ENCODE measurements at regions not wholly inside any gene's neighbourhood (a gene's known extent, or its start where the extent isn't known, plus 50 kb on each side); places are given as distances from the start of the nearest gene placed in this dataset.

- DNase-seq = no peak
Measured at GRCh38 chr21:35324372-35325220, 275.5 kb upstream of the RUNX1 start.

GRCh38 chr21:35323947-35324346, 274.8 kb upstream of the RUNX1 start:
- DNase-seq = no peak

DNA sequence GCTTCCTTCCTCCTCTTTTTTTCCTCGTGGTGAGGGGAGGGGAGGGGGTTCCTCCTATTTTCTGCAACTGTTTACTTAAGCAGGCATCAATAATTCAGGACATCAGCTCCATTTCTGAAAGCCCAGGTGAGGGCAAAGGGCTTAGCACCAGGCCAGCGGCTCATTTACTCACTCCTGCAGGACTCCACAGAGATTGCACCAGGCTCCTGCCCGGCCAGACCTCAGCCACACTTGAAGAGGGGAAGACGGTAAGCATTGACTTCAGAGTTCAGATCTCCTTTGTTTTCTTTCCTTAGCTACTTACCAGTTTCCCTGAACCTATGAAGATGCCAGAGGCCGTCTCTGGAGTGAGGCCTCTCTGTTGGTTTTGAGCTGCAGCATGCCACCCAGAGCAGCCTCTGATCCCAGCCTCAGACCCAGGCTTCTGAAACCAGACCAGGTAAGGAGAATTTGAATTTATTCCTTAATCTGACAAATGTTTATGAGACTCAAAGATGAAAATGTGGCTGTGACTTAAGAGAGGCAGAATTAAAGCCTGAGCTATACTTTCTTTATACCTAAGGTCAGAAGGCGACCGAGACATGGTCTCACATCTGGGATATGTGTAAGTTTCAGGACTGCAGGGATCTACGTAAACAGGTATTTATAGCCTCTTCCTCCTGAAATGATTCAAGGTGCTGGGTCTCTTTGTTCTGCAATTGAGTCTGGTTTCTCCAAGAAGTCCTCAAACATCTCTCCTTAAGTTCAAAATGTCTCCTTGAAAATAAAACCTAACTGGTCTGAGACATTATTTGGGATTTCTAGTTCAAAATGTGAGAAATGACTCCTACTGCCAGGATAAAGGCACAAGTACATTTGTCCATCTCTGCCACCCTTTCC, 272.5 kb upstream of the RUNX1 start:
- DNase-seq = no peak

GRCh38 chr21:35319684-35320283, 270.7 kb upstream of the RUNX1 start:
- DNase-seq = no peak

GRCh38 chr21:35316933-35317332, 267.8 kb upstream of the RUNX1 start:
- DNase-seq = no peak

GRCh38 chr21:35316456-35316855, 267.4 kb upstream of the RUNX1 start:
- no peak for DNase-seq

GRCh38 chr21:35314857-35315582, 265.9 kb upstream of the RUNX1 start:
- DNase-seq = no peak

- no peak for DNase-seq
Measured at GRCh38 chr21:35311985-35312384, 262.9 kb upstream of the RUNX1 start.

- no peak for DNase-seq
Measured at GRCh38 chr21:35309316-35309715, 260.2 kb upstream of the RUNX1 start.

- DNase-seq = no peak
Measured at GRCh38 chr21:35303085-35303484, 254.0 kb upstream of the RUNX1 start.

- no peak for DNase-seq
Measured at GRCh38 chr21:35298757-35299156, 249.7 kb upstream of the RUNX1 start.

GRCh38 chr21:35297665-35298064, 248.6 kb upstream of the RUNX1 start:
- DNase-seq = no peak

DNA sequence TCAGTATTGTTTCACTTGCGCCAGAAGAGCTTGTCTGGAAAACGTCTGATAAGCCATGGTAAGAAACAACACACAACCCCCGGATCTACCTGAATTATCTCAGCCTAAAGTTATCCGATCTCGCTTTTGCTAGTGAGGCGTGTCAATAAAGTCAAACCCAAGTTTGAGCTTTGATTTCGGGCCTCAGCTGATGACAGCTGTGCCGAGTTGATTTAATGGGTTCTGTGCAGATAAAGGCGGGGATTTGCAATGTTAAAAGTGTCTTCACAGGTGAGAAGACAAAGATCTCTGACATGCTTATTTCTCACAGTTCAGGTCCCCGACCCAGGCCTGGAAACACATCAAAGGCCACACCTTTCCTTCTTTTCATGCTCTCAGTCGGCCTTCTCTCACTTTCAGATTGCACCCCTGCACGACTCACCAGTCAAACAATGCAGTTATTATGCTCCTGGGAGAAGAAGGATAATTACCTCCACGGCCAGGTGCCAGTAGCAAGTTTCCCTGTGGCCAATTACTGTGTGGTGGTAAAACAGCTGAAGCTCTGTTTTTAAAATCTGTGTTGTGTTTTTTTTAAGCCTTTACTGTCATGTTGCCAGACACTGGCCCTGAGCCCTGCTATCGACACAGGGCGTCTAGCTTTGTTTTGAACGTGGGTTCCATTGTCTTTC, 245.3 kb upstream of the RUNX1 start:
- DNase-seq = no peak

DNA sequence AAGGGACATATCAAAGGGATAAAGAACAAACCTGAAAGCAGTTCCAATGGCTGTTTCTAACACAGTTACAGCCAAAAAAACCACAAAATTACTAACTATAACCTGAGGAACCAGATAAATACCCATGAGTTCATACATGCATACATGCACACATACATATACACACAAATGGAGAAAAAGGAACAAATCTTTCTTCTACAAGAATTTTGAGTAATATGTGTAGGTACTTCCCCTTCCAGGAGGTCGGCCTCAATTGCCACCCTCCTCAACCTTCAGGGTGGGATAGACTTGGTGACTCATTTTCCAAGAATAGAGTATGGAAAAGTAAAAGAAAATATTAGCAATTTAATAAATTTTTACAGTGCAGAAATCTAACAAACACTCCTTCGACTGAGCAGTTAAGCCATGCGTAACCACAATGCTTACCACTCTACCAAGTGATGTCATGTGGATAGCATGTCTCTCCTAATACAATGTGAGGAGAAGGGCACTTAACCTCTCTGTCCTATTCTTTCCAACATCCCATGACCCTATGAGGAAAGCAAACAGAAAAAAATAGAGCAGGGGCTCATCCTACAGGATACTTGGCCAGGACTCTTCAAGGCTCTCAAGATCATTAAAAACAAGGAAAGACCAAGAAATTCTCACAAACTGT, 243.0 kb upstream of the RUNX1 start:
- no peak for DNase-seq

DNA sequence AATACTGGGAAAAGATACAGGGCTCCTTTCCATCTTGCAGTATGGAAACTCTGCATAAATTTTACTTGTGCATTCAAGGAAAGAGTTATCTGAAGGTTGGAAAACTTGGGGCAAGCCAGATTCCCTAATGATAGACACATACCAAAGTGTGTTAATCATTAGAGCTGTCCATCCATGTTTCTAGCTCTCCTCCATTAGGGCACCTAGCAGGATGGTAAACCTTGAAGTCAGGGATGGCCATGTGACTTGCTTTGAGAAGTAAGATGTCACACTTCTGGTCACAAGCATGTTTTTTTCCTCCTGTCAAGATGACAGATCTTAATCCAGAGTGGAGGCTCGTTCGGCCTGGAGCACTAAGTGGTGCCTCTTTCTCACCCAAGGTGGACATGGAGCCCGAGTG, 241.9 kb upstream of the RUNX1 start:
- DNase-seq = no peak

GRCh38 chr21:35288238-35288637, 239.1 kb upstream of the RUNX1 start:
- DNase-seq = no peak

GRCh38 chr21:35284199-35284598, 235.1 kb upstream of the RUNX1 start:
- DNase-seq = no peak

DNA sequence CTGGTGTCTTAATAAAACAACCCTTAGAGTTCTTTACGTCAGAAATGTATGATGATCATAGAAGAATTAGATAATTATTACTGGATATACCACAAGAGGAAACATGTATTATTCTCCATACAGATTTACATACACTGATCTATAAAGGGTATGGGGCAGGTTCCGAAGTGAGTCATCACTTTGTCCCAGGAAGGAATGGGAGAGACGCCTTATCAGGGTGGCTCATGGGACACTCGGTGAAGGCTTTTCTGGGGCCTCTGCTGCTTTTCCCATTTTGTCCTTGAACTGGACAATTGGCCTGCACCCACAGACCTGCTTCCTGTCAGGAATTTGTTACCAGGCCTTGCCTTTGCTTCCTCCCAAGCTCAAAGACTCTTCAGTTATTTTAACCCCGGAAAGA, 233.8 kb upstream of the RUNX1 start:
- DNase-seq = no peak

- DNase-seq = no peak
Measured at GRCh38 chr21:35281956-35282355, 232.9 kb upstream of the RUNX1 start.

- no peak for DNase-seq
Measured at GRCh38 chr21:35280231-35280630, 231.1 kb upstream of the RUNX1 start.

DNA sequence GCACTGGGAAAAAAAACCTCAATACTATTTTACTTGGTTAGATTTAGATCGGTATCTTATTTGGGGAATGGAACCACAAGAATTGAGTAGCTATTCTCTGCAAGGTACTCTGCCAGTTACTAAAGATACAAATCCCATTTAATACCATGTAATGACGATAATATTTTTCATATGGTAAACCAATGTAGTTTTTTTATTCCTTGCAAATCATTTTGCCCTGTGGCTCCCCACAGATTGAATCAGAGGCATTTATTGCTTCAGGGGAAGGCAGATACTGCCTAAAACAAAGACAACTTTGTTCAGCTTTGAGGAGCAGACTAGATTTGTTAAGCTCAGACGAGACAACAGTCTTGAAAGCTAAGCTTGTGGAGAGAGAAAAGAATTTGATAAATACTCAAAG, 226.7 kb upstream of the RUNX1 start:
- DNase-seq = no peak

DNA sequence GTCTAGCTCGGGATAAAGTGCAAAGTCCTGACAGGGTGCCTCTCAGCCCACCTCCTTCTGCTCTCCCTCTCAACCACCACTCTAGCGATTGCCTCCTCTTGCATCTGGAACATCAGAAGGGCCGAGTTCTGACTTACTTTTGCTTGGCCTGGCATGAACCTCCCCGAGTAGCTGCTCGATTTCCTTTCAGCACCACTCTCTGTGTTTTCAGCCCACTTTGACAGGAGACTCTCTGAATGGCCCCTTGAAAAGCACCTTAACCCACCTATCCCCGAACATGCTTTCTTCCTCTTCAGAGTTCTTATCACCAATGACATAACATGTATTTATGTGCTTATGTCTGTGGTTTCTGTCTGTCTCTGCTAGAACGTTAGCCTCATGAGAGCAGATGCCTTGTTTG, 225.8 kb upstream of the RUNX1 start:
- no peak for DNase-seq
